ENCODE measurements at regions not wholly inside any gene's neighbourhood (a gene's known extent, or its start where the extent isn't known, plus 50 kb on each side); places are given as distances from the start of the nearest gene placed in this dataset.

- ChIA-PET POLR2A (no interaction called here), CTCF (no interaction called here)
- no peak for DNase-seq
- Histone ChIP-seq H3K4me1 (ENCODE audit: control extremely low read depth in 1 of 4, control insufficient read depth in 4 of 4, insufficient read depth in 4 of 4, low read length in 3 of 4) (no peaks in the 10 kb centered on the region), H3K27me3 (replicated peaks in 2 of 5; ENCODE audit: control insufficient read depth in 4 of 5, insufficient read depth in 5 of 5, low read length in 4 of 5) (peaks cover 0 to 41% (median 6%) of the 10 kb centered on the region in 5 experiments), H3K27ac (ENCODE audit: insufficient read depth in 1 of 2, low read depth in 1 of 2, low read length in 2 of 2, poor library complexity in 1 of 2, severe bottlenecking in 2 of 2) (no peak overlapping the region), H3K4me3 (ENCODE audit: control insufficient read depth in 1 of 7, extremely low read depth in 1 of 7, insufficient read depth in 4 of 7, low read depth in 2 of 7, low read length in 6 of 7) (no peak overlapping the region), H3K36me3 (ENCODE audit: control insufficient read depth in 4 of 4, insufficient read depth in 4 of 4, low read length in 3 of 4) (no peaks in the 10 kb centered on the region), H3K9me3 (ENCODE audit: control extremely low read depth in 1 of 5, control insufficient read depth in 4 of 5, insufficient read depth in 2 of 5, low read depth in 1 of 5, low read length in 4 of 5) (peaks cover 0 to 12% (median 2%) of the 10 kb centered on the region in 5 experiments)
- WGBS (ENCODE audit: insufficient coverage): 95% methylated on average over 4 of the region's 7 CpGs
Measured at GRCh38 chr12:130079279-130079678, 83.0 kb upstream of the FZD10 start.

- H3K27me3 ChIP-seq (replicated peaks in 2 of 5; ENCODE audit: control insufficient read depth in 4 of 5, insufficient read depth in 5 of 5, low read length in 4 of 5): peaks cover 0 to 48% (median 10%) of the 10 kb centered on the region in 5 experiments
- no peak overlapping the region for H3K4me3 ChIP-seq (ENCODE audit: control insufficient read depth in 1 of 7, extremely low read depth in 1 of 7, insufficient read depth in 4 of 7, low read depth in 2 of 7, low read length in 6 of 7)
- H3K9me3 ChIP-seq (ENCODE audit: control extremely low read depth in 1 of 5, control insufficient read depth in 4 of 5, insufficient read depth in 2 of 5, low read depth in 1 of 5, low read length in 4 of 5): peaks cover 0 to 12% (median 2%) of the 10 kb centered on the region in 5 experiments
- H3K27ac ChIP-seq (ENCODE audit: insufficient read depth in 1 of 2, low read depth in 1 of 2, low read length in 2 of 2, poor library complexity in 1 of 2, severe bottlenecking in 2 of 2): no peak overlapping the region
- no peaks in the 10 kb centered on the region for H3K4me1 ChIP-seq (ENCODE audit: control extremely low read depth in 1 of 4, control insufficient read depth in 4 of 4, insufficient read depth in 4 of 4, low read length in 3 of 4)
- 57% methylated on average over 5 of the region's 6 CpGs for WGBS (ENCODE audit: insufficient coverage)
- CTCF ChIA-PET: no interaction called here
- no peaks in the 10 kb centered on the region for H3K36me3 ChIP-seq (ENCODE audit: control insufficient read depth in 4 of 4, insufficient read depth in 4 of 4, low read length in 3 of 4)
- POLR2A ChIA-PET: no interaction called here
- DNase-seq: no peak
Measured at GRCh38 chr12:130080205-130080604, 82.1 kb upstream of the FZD10 start.

GRCh38 chr12:130081117-130081805 is 81.0 kb upstream of the FZD10 start:
- Histone ChIP-seq H3K4me1 (ENCODE audit: control extremely low read depth in 1 of 4, control insufficient read depth in 4 of 4, insufficient read depth in 4 of 4, low read length in 3 of 4) (no peaks in the 10 kb centered on the region), H3K36me3 (ENCODE audit: control insufficient read depth in 4 of 4, insufficient read depth in 4 of 4, low read length in 3 of 4) (no peaks in the 10 kb centered on the region), H3K27me3 (replicated peaks in 2 of 5; ENCODE audit: control insufficient read depth in 4 of 5, insufficient read depth in 5 of 5, low read length in 4 of 5) (peaks cover 0 to 56% (median 11%) of the 10 kb centered on the region in 5 experiments), H3K4me3 (ENCODE audit: control insufficient read depth in 1 of 7, extremely low read depth in 1 of 7, insufficient read depth in 4 of 7, low read depth in 2 of 7, low read length in 6 of 7) (no peak overlapping the region), H3K27ac (ENCODE audit: insufficient read depth in 1 of 2, low read depth in 1 of 2, low read length in 2 of 2, poor library complexity in 1 of 2, severe bottlenecking in 2 of 2) (no peak overlapping the region), H3K9me3 (ENCODE audit: control extremely low read depth in 1 of 5, control insufficient read depth in 4 of 5, insufficient read depth in 2 of 5, low read depth in 1 of 5, low read length in 4 of 5) (peaks cover 0 to 10% (median 2%) of the 10 kb centered on the region in 5 experiments)
- CTCF ChIA-PET: no interaction called here
- WGBS (ENCODE audit: insufficient coverage): 63% methylated on average over 8 of the region's 13 CpGs
- no peak for DNase-seq
- POLR2A ChIA-PET: no interaction called here

GRCh38 chr12:130083002-130083401 is 79.3 kb upstream of the FZD10 start:
- H3K36me3 ChIP-seq (ENCODE audit: control insufficient read depth in 4 of 4, insufficient read depth in 4 of 4, low read length in 3 of 4): no peaks in the 10 kb centered on the region
- no peaks in the 10 kb centered on the region for H3K4me1 ChIP-seq (ENCODE audit: control extremely low read depth in 1 of 4, control insufficient read depth in 4 of 4, insufficient read depth in 4 of 4, low read length in 3 of 4)
- ChIA-PET CTCF (no interaction called here), POLR2A (no interaction called here)
- H3K9me3 ChIP-seq (ENCODE audit: control extremely low read depth in 1 of 5, control insufficient read depth in 4 of 5, insufficient read depth in 2 of 5, low read depth in 1 of 5, low read length in 4 of 5): peaks cover 0 to 3% (median 0%) of the 10 kb centered on the region in 5 experiments
- DNase-seq: no peak
- H3K27me3 ChIP-seq (replicated peaks in 2 of 5; ENCODE audit: control insufficient read depth in 4 of 5, insufficient read depth in 5 of 5, low read length in 4 of 5): peaks cover 0 to 70% (median 19%) of the 10 kb centered on the region in 5 experiments
- H3K27ac ChIP-seq (ENCODE audit: insufficient read depth in 1 of 2, low read depth in 1 of 2, low read length in 2 of 2, poor library complexity in 1 of 2, severe bottlenecking in 2 of 2): no peak overlapping the region
- 58% methylated on average over 5 of the region's 6 CpGs for WGBS (ENCODE audit: insufficient coverage)
- no peak overlapping the region for H3K4me3 ChIP-seq (ENCODE audit: control insufficient read depth in 1 of 7, extremely low read depth in 1 of 7, insufficient read depth in 4 of 7, low read depth in 2 of 7, low read length in 6 of 7)

GRCh38 chr12:130083734-130084133 is 78.5 kb upstream of the FZD10 start:
- H3K36me3 ChIP-seq (ENCODE audit: control insufficient read depth in 4 of 4, insufficient read depth in 4 of 4, low read length in 3 of 4): no peaks in the 10 kb centered on the region
- CTCF ChIA-PET: no interaction called here
- H3K27ac ChIP-seq (ENCODE audit: insufficient read depth in 1 of 2, low read depth in 1 of 2, low read length in 2 of 2, poor library complexity in 1 of 2, severe bottlenecking in 2 of 2): no peak overlapping the region
- 61% methylated on average over 7 of the region's 8 CpGs for WGBS (ENCODE audit: insufficient coverage)
- no peak for DNase-seq
- peaks cover 0 to 3% (median 0%) of the 10 kb centered on the region in 5 experiments for H3K9me3 ChIP-seq (ENCODE audit: control extremely low read depth in 1 of 5, control insufficient read depth in 4 of 5, insufficient read depth in 2 of 5, low read depth in 1 of 5, low read length in 4 of 5)
- H3K27me3 ChIP-seq (replicated peaks in 2 of 5; ENCODE audit: control insufficient read depth in 4 of 5, insufficient read depth in 5 of 5, low read length in 4 of 5): peaks cover 0 to 77% (median 19%) of the 10 kb centered on the region in 5 experiments
- H3K4me1 ChIP-seq (ENCODE audit: control extremely low read depth in 1 of 4, control insufficient read depth in 4 of 4, insufficient read depth in 4 of 4, low read length in 3 of 4): no peaks in the 10 kb centered on the region
- POLR2A ChIA-PET: no interaction called here
- H3K4me3 ChIP-seq (ENCODE audit: control insufficient read depth in 1 of 7, extremely low read depth in 1 of 7, insufficient read depth in 4 of 7, low read depth in 2 of 7, low read length in 6 of 7): no peak overlapping the region

- ChIA-PET POLR2A (no interaction called here), CTCF (no interaction called here)
- no peak overlapping the region for H3K4me3 ChIP-seq (ENCODE audit: control insufficient read depth in 1 of 7, extremely low read depth in 1 of 7, insufficient read depth in 4 of 7, low read depth in 2 of 7, low read length in 6 of 7)
- H3K36me3 ChIP-seq (ENCODE audit: control insufficient read depth in 4 of 4, insufficient read depth in 4 of 4, low read length in 3 of 4): no peaks in the 10 kb centered on the region
- WGBS (ENCODE audit: insufficient coverage): 76% methylated on average over 8 of the region's 8 CpGs
- no peaks in the 10 kb centered on the region for H3K4me1 ChIP-seq (ENCODE audit: control extremely low read depth in 1 of 4, control insufficient read depth in 4 of 4, insufficient read depth in 4 of 4, low read length in 3 of 4)
- H3K27me3 ChIP-seq (replicated peaks in 2 of 5; ENCODE audit: control insufficient read depth in 4 of 5, insufficient read depth in 5 of 5, low read length in 4 of 5): peaks cover 0 to 77% (median 19%) of the 10 kb centered on the region in 5 experiments
- no peak for DNase-seq
- H3K27ac ChIP-seq (ENCODE audit: insufficient read depth in 1 of 2, low read depth in 1 of 2, low read length in 2 of 2, poor library complexity in 1 of 2, severe bottlenecking in 2 of 2): no peak overlapping the region
- H3K9me3 ChIP-seq (ENCODE audit: control extremely low read depth in 1 of 5, control insufficient read depth in 4 of 5, insufficient read depth in 2 of 5, low read depth in 1 of 5, low read length in 4 of 5): peaks cover 0 to 3% (median 0%) of the 10 kb centered on the region in 5 experiments
Measured at GRCh38 chr12:130084359-130084758, 77.9 kb upstream of the FZD10 start.

- Histone ChIP-seq H3K4me1 (ENCODE audit: control extremely low read depth in 1 of 4, control insufficient read depth in 4 of 4, insufficient read depth in 4 of 4, low read length in 3 of 4) (no peaks in the 10 kb centered on the region), H3K4me3 (ENCODE audit: control insufficient read depth in 1 of 7, extremely low read depth in 1 of 7, insufficient read depth in 4 of 7, low read depth in 2 of 7, low read length in 6 of 7) (no peak overlapping the region), H3K36me3 (ENCODE audit: control insufficient read depth in 4 of 4, insufficient read depth in 4 of 4, low read length in 3 of 4) (no peaks in the 10 kb centered on the region), H3K9me3 (ENCODE audit: control extremely low read depth in 1 of 5, control insufficient read depth in 4 of 5, insufficient read depth in 2 of 5, low read depth in 1 of 5, low read length in 4 of 5) (peaks cover 0 to 8% (median 0%) of the 10 kb centered on the region in 5 experiments), H3K27me3 (replicated peaks in 2 of 5; ENCODE audit: control insufficient read depth in 4 of 5, insufficient read depth in 5 of 5, low read length in 4 of 5) (peaks cover 0 to 62% (median 17%) of the 10 kb centered on the region in 5 experiments), H3K27ac (ENCODE audit: insufficient read depth in 1 of 2, low read depth in 1 of 2, low read length in 2 of 2, poor library complexity in 1 of 2, severe bottlenecking in 2 of 2) (no peak overlapping the region)
- 2% methylated on average over 11 of the region's 11 CpGs for WGBS (ENCODE audit: insufficient coverage)
- ChIA-PET POLR2A (no interaction called here), CTCF (no interaction called here)
- no peak for DNase-seq
Measured at GRCh38 chr12:130086248-130086647, 76.0 kb upstream of the FZD10 start.
